ENCODE measurements at regions not wholly inside any gene's neighbourhood (a gene's known extent, or its start where the extent isn't known, plus 50 kb on each side); places are given as distances from the start of the nearest gene placed in this dataset.

- no peak for TF ChIP-seq CTCF (IDR thresholded peaks at IDR 0.05)
These were observed 488.4 kb downstream of the DISC1 start for GRCh38 chr1:232114985-232115384.

GRCh38 chr1:232112076-232112475, 485.5 kb downstream of the DISC1 start:
- Histone ChIP-seq H3K36me3 (no peaks in the 10 kb centered on the region), H3K4me1 (ENCODE audit: control insufficient read depth in 1 of 2, insufficient read depth in 1 of 2, low read depth in 1 of 2, low read length in 1 of 2) (no peaks in the 10 kb centered on the region), H3K9me3 (no peaks in the 10 kb centered on the region), H3K27ac (no peak overlapping the region), H3K27me3 (peaks cover 38% of the 10 kb centered on the region), H3K4me3 (ENCODE audit: low read depth in 1 of 2, low read length in 1 of 2) (no peak overlapping the region)
- TF ChIP-seq CTCF (IDR thresholded peaks at IDR 0.05): no peak

More at GRCh38 chr1:232114985-232115384, 488.4 kb downstream of the DISC1 start:
- no peak overlapping the region for H3K27ac ChIP-seq
- H3K9me3 ChIP-seq: no peaks in the 10 kb centered on the region
- no peaks in the 10 kb centered on the region for H3K36me3 ChIP-seq
- peaks cover 25% of the 10 kb centered on the region for H3K27me3 ChIP-seq
- no peaks in the 10 kb centered on the region for H3K4me1 ChIP-seq (ENCODE audit: control insufficient read depth in 1 of 2, insufficient read depth in 1 of 2, low read depth in 1 of 2, low read length in 1 of 2)
- no peak overlapping the region for H3K4me3 ChIP-seq (ENCODE audit: low read depth in 1 of 2, low read length in 1 of 2)

- Histone ChIP-seq H3K27me3 (peaks cover 38% of the 10 kb centered on the region), H3K4me3 (ENCODE audit: low read depth in 1 of 2, low read length in 1 of 2) (no peak overlapping the region), H3K9me3 (no peaks in the 10 kb centered on the region), H3K4me1 (ENCODE audit: control insufficient read depth in 1 of 2, insufficient read depth in 1 of 2, low read depth in 1 of 2, low read length in 1 of 2) (no peaks in the 10 kb centered on the region), H3K36me3 (no peaks in the 10 kb centered on the region), H3K27ac (no peak overlapping the region)
- no peak for TF ChIP-seq CTCF (IDR thresholded peaks at IDR 0.05)
These were observed 485.0 kb downstream of the DISC1 start for GRCh38 chr1:232111611-232112010.

GRCh38 chr1:232110281-232111090, 483.9 kb downstream of the DISC1 start:
- no peak for TF ChIP-seq CTCF (IDR thresholded peaks at IDR 0.05)
- Histone ChIP-seq H3K36me3 (no peaks in the 10 kb centered on the region), H3K27ac (no peak overlapping the region), H3K27me3 (peaks cover 38% of the 10 kb centered on the region), H3K4me1 (ENCODE audit: control insufficient read depth in 1 of 2, insufficient read depth in 1 of 2, low read depth in 1 of 2, low read length in 1 of 2) (no peaks in the 10 kb centered on the region), H3K4me3 (ENCODE audit: low read depth in 1 of 2, low read length in 1 of 2) (no peak overlapping the region), H3K9me3 (no peaks in the 10 kb centered on the region)

- Histone ChIP-seq H3K27ac (no peak overlapping the region), H3K36me3 (no peaks in the 10 kb centered on the region)
These were observed 482.8 kb downstream of the DISC1 start for GRCh38 chr1:232109391-232109790.

More at GRCh38 chr1:232109391-232109790, 482.8 kb downstream of the DISC1 start:
- no peaks in the 10 kb centered on the region for H3K4me1 ChIP-seq (ENCODE audit: control insufficient read depth in 1 of 2, insufficient read depth in 1 of 2, low read depth in 1 of 2, low read length in 1 of 2)
- no peak for TF ChIP-seq CTCF (IDR thresholded peaks at IDR 0.05)
- H3K9me3 ChIP-seq: no peaks in the 10 kb centered on the region
- H3K4me3 ChIP-seq (ENCODE audit: low read depth in 1 of 2, low read length in 1 of 2): no peak overlapping the region
- peaks cover 40% of the 10 kb centered on the region for H3K27me3 ChIP-seq
